ENCODE measurements at regions not wholly inside any gene's neighbourhood (a gene's known extent, or its start where the extent isn't known, plus 50 kb on each side); places are given as distances from the start of the nearest gene placed in this dataset.

DNA sequence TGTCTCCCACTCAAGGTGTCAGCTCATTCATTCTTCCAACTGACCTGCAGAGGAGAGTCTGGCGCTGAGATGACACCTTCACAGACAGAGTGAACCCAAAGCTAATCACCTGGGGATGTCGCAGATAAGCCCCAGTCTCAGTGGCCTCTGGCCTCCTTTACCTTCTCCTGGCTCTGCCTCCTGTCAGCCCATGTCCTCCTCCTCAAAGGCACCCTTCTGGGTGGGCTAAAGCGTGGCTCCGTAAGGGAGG, 194.1 kb downstream of the MIB1 start:
- TF ChIP-seq, protein P1, sequence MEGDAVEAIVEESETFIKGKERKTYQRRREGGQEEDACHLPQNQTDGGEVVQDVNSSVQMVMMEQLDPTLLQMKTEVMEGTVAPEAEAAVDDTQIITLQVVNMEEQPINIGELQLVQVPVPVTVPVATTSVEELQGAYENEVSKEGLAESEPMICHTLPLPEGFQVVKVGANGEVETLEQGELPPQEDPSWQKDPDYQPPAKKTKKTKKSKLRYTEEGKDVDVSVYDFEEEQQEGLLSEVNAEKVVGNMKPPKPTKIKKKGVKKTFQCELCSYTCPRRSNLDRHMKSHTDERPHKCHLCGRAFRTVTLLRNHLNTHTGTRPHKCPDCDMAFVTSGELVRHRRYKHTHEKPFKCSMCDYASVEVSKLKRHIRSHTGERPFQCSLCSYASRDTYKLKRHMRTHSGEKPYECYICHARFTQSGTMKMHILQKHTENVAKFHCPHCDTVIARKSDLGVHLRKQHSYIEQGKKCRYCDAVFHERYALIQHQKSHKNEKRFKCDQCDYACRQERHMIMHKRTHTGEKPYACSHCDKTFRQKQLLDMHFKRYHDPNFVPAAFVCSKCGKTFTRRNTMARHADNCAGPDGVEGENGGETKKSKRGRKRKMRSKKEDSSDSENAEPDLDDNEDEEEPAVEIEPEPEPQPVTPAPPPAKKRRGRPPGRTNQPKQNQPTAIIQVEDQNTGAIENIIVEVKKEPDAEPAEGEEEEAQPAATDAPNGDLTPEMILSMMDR (IDR thresholded peaks at IDR 0.05), result no peak
- no peak for TF ChIP-seq EZH2 (IDR thresholded peaks at IDR 0.05)

Measured in neural progenitor cell (in vitro differentiated cells).